Panc1 (cell line): ENCODE measurements at regions not wholly inside any gene's neighbourhood (a gene's known extent, or its start where the extent isn't known, plus 50 kb on each side); places are given as distances from the start of the nearest gene placed in this dataset.

Source experiments
- ATAC-seq: fragments of 200-7000 bp; cut with Tn5 transposase; 2 replicates; pipeline ENCODE4 v1.9.1; 2020; ENCODE audit warnings: mild to moderate bottlenecking, moderate library complexity
- BruUV-seq: library from RNA; stranded (reverse); fragments of 400-500 nt; replicated peaks from 2 replicates; lab custom pipeline; 2021; lab: Mats Ljungman, UMichigan
- CTCF ChIA-PET: fragments of 300-600 bp; sonication (Branson Sonifier 250); formaldehyde crosslinking; loops from one replicate; lab custom pipeline; 2022; ENCODE audit warnings: antibody characterized with exemption; lab: Charles Lee
- POLR2A ChIA-PET: fragments of 300-600 bp; sonication (Branson Sonifier 250); formaldehyde crosslinking; loops from one replicate; lab custom pipeline; 2022; ENCODE audit warnings: antibody characterized with exemption; lab: Charles Lee
- DNase-seq: peaks from one replicate; pipeline ENCODE4 v3.0.0-alpha.2; 2010; ENCODE audit warnings: low read depth, low spot score
- H3K27ac ChIP-seq: 2 replicates; pipeline ENCODE4 v1.5.1; 2011; ENCODE audit warnings: mild to moderate bottlenecking, low read length, inconsistent platforms
- H3K27me3 ChIP-seq: fragments of 200-500 bp; sonication (Bioruptor generic); 2 replicates; pipeline ENCODE4 v1.6.0; 2014; ENCODE audit warnings: low read length, inconsistent platforms; ENCODE audit not compliant: control insufficient read depth, insufficient read depth
- H3K36me3 ChIP-seq: fragments of 200-500 bp; sonication (Bioruptor generic); 2 replicates; pipeline ENCODE4 v1.5.1; 2014; ENCODE audit warnings: inconsistent platforms, mild to moderate bottlenecking, low read length, moderate library complexity; ENCODE audit not compliant: control insufficient read depth, insufficient read depth
- H3K4me1 ChIP-seq: 2 replicates; pipeline ENCODE4 v1.5.1; 2011; ENCODE audit warnings: inconsistent platforms, mild to moderate bottlenecking, low read length, moderate library complexity; ENCODE audit not compliant: control insufficient read depth, insufficient read depth
- H3K4me3 ChIP-seq, 2 experiments: 2 replicates each; pipeline ENCODE4 v1.5.1; 2011 to 2012; ENCODE audit warnings: low read depth in 2 of 2, low read length in 2 of 2, mild to moderate bottlenecking in 2 of 2, inconsistent platforms in 1 of 2, moderate library complexity in 1 of 2
- H3K9me3 ChIP-seq: fragments of 200-500 bp; sonication (Bioruptor generic); 2 replicates; pipeline ENCODE4 v1.5.1; 2014; ENCODE audit warnings: low read depth, mild to moderate bottlenecking, inconsistent platforms, low read length, moderate library complexity; ENCODE audit not compliant: control insufficient read depth, insufficient read depth
- POLR2AphosphoS5 ChIP-seq: IDR thresholded peaks from 2 replicates; pipeline ENCODE4 v1.6.1; 2012; ENCODE audit warnings: mild to moderate bottlenecking, low read depth, low read length, moderate library complexity
- SIN3A ChIP-seq: IDR thresholded peaks from 2 replicates; pipeline ENCODE4 v1.6.1; 2012; ENCODE audit warnings: low read depth, mild to moderate bottlenecking, low read length, moderate library complexity, borderline replicate concordance; ENCODE audit not compliant: insufficient read depth
- TCF7L2 ChIP-seq: IDR thresholded peaks from 2 replicates; pipeline ENCODE4 v1.6.1; 2011; ENCODE audit warnings: mild to moderate bottlenecking, low read depth, low read length, inconsistent platforms
- in situ Hi-C: cut with HindIII; loops from 2 replicates; pipeline ENCODE4 v1.10.0; 2016; ENCODE audit warnings: low sequenced_read_pairs, low pct_unique_long_range_greater_than_20kb
- intact Hi-C: fragments of 100-400 bp; cut with micrococcal nuclease; formaldehyde crosslinking; loops from one replicate; pipeline ENCODE4 v1.10.0; 2022; ENCODE audit not compliant: unreplicated experiment
- TF ChIP-seq, protein P1 (sequence below): fragments of 450-650 bp; IDR thresholded peaks from 2 replicates; pipeline ENCODE4 v1.5.1; 2017; ENCODE audit warnings: mild to moderate bottlenecking
- TF ChIP-seq, protein P2 (sequence below), 2 experiments: IDR thresholded peaks; 2 replicates each; pipeline ENCODE4 v1.6.1; 2011 to 2012; ENCODE audit warnings: low read depth in 2 of 2, control low read depth in 1 of 2, low read length in 1 of 2, mild to moderate bottlenecking in 1 of 2, moderate library complexity in 1 of 2; ENCODE audit not compliant: insufficient read depth in 1 of 2

DNA sequence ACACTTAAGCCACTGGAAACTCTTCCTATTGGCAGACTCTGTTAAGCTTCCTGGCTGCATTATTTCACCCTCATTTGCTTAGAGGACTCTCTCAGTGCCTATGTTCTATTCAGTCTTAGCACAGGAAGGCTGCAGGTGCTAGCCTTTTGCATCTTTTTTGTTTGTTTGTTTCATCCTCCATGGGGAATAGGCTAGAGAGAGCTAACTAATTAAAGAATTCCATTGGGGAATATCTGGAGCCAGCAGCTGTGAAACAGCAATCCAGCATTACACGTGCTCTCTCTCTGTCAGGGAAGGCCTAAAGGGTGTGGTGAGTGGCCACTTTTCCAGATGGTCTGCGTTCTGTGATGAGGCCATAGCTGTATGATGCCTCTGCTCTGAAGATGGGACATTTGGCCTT, 633.6 kb downstream of the SPRY1 start:
- no TSS peak for BruUV-seq
- in situ Hi-C loops (no loop called here), intact Hi-C loops (no loop called here)
- POLR2A ChIA-PET, result no interaction called here
- no peak for DNase-seq
- Histone ChIP-seq H3K27me3 (no peaks in the 10 kb centered on the region), H3K27ac (no peak overlapping the region), H3K4me1 (no peaks in the 10 kb centered on the region), H3K36me3 (no peaks in the 10 kb centered on the region), H3K4me3 (no peak overlapping the region), H3K9me3 (no peaks in the 10 kb centered on the region)
- CTCF ChIA-PET, result no interaction called here
- TF ChIP-seq TCF7L2 (no peak), POLR2AphosphoS5 (no peak), SIN3A (no peak)
- TF ChIP-seq, protein P1, sequence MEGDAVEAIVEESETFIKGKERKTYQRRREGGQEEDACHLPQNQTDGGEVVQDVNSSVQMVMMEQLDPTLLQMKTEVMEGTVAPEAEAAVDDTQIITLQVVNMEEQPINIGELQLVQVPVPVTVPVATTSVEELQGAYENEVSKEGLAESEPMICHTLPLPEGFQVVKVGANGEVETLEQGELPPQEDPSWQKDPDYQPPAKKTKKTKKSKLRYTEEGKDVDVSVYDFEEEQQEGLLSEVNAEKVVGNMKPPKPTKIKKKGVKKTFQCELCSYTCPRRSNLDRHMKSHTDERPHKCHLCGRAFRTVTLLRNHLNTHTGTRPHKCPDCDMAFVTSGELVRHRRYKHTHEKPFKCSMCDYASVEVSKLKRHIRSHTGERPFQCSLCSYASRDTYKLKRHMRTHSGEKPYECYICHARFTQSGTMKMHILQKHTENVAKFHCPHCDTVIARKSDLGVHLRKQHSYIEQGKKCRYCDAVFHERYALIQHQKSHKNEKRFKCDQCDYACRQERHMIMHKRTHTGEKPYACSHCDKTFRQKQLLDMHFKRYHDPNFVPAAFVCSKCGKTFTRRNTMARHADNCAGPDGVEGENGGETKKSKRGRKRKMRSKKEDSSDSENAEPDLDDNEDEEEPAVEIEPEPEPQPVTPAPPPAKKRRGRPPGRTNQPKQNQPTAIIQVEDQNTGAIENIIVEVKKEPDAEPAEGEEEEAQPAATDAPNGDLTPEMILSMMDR, result no peak
- TF ChIP-seq, protein P2, sequence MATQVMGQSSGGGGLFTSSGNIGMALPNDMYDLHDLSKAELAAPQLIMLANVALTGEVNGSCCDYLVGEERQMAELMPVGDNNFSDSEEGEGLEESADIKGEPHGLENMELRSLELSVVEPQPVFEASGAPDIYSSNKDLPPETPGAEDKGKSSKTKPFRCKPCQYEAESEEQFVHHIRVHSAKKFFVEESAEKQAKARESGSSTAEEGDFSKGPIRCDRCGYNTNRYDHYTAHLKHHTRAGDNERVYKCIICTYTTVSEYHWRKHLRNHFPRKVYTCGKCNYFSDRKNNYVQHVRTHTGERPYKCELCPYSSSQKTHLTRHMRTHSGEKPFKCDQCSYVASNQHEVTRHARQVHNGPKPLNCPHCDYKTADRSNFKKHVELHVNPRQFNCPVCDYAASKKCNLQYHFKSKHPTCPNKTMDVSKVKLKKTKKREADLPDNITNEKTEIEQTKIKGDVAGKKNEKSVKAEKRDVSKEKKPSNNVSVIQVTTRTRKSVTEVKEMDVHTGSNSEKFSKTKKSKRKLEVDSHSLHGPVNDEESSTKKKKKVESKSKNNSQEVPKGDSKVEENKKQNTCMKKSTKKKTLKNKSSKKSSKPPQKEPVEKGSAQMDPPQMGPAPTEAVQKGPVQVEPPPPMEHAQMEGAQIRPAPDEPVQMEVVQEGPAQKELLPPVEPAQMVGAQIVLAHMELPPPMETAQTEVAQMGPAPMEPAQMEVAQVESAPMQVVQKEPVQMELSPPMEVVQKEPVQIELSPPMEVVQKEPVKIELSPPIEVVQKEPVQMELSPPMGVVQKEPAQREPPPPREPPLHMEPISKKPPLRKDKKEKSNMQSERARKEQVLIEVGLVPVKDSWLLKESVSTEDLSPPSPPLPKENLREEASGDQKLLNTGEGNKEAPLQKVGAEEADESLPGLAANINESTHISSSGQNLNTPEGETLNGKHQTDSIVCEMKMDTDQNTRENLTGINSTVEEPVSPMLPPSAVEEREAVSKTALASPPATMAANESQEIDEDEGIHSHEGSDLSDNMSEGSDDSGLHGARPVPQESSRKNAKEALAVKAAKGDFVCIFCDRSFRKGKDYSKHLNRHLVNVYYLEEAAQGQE (IDR thresholded peaks at IDR 0.05; ENCODE audit: insufficient read depth in 1 of 2, low read depth in 2 of 2, low read length in 1 of 2), result no peak
- no peak for ATAC-seq

DNA sequence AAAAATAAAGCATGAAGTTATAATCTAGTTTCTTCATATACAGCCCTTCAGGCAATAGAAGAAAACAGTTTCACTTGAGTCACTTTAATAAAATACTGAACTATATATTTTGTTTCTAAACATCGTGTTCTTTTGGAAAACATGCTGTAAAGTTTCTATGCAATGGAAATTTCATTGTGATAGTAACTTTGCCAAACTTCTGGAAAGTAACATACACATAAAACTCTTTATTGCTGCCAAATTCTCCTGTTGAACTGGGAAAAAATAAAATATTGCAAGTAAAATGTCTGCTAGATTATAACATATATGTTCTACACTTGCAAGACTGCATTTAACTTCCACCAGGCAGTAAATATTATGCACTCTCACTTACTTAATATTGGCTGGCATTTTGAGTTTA, 635.4 kb downstream of the SPRY1 start:
- in situ Hi-C loops, result no loop called here
- DNase-seq (no peak), ATAC-seq (no peak)
- TF ChIP-seq POLR2AphosphoS5 (no peak), TCF7L2 (no peak), SIN3A (no peak)
- TF ChIP-seq, protein P2 (IDR thresholded peaks at IDR 0.05; ENCODE audit: insufficient read depth in 1 of 2, low read depth in 2 of 2, low read length in 1 of 2), result no peak
- TF ChIP-seq, protein P1, result no peak
- Histone ChIP-seq H3K27me3 (no peaks in the 10 kb centered on the region), H3K27ac (no peak overlapping the region), H3K4me1 (no peaks in the 10 kb centered on the region), H3K9me3 (no peaks in the 10 kb centered on the region), H3K4me3 (no peak overlapping the region), H3K36me3 (no peaks in the 10 kb centered on the region)
- intact Hi-C loops, result no loop called here
- ChIA-PET POLR2A (no interaction called here), CTCF (no interaction called here)
- BruUV-seq, result no TSS peak
